Gastrocnemius medialis (tissue), 4 donors: ENCODE measurements at regions not wholly inside any gene's neighbourhood (a gene's known extent, or its start where the extent isn't known, plus 50 kb on each side); places are given as distances from the start of the nearest gene placed in this dataset.
A peak's percentile ranks its signal among the peaks of the same experiment; 100 is the strongest.

ENCODE experiments used
- ATAC-seq, 2 donors: fragments of 150-250 bp; one replicate each; pipeline ENCODE4 v1.9.1; 2016
- DNase-seq, 2 donors: peaks; one replicate each; pipeline ENCODE4 v3.0.0-alpha.2; 2019
- H3K27ac ChIP-seq, 4 donors: fragments of 200-600 bp; sonication (generic); 1 replicate in 1 of 4; 2 replicates in 3 of 4; pipeline ENCODE4 v1.5.1; 2016 to 2018; ENCODE audit warnings: mild to moderate bottlenecking in 2 of 4, moderate library complexity in 1 of 4
- H3K27me3 ChIP-seq, 3 donors: fragments of 200-600 bp; sonication (generic) in 2 of 3; 1 replicate in 1 of 3; 2 replicates in 2 of 3; pipeline versions ENCODE4 v1.5.1 to v1.6.0; 2016 to 2019; ENCODE audit warnings: mild to moderate bottlenecking in 1 of 3, moderate library complexity in 1 of 3
- H3K36me3 ChIP-seq, 2 donors: fragments of 200-600 bp; sonication (generic) in 1 of 2; one replicate each; pipeline ENCODE4 v1.5.1; 2017 to 2018
- H3K4me1 ChIP-seq, 2 donors: fragments of 200-600 bp; sonication (generic) in 1 of 2; one replicate each; pipeline ENCODE4 v1.5.1; 2016 to 2017; ENCODE audit warnings: mild to moderate bottlenecking in 2 of 2
- H3K4me3 ChIP-seq, 4 donors: fragments of 200-600 bp; sonication (generic) in 3 of 4; 1 replicate in 1 of 4; 2 replicates in 3 of 4; pipeline ENCODE4 v1.5.1; 2016 to 2019; ENCODE audit warnings: mild to moderate bottlenecking in 2 of 4
- H3K9me3 ChIP-seq, 3 donors: fragments of 200-600 bp; sonication (generic) in 2 of 3; 1 replicate in 1 of 3; 2 replicates in 2 of 3; pipeline ENCODE4 v1.5.1; 2016 to 2019
- POLR2A ChIP-seq, 2 donors: fragments of 450-650 bp; IDR thresholded peaks; one replicate each; pipeline ENCODE4 v1.6.1; 2017; ENCODE audit warnings: antibody characterized with exemption in 2 of 2, mild to moderate bottlenecking in 2 of 2, moderate library complexity in 2 of 2
- in situ Hi-C, 4 donors: fragments of 200-750 bp; cut with MboI; loops; one replicate each; pipeline versions ENCODE4 v1.15.0 to v1.8.0; 2017; ENCODE audit warnings: low sequenced_read_pairs in 4 of 4
- intact Hi-C: fragments of 100-400 bp; cut with DNase I; formaldehyde crosslinking; loops from one replicate; pipeline ENCODE4 v1.15.1; 2023; ENCODE audit warnings: low total_unique reads
- TF ChIP-seq, protein P1 (sequence below), 5 experiments: fragments of 450-650 bp in 3 of 5; fragments of 200-600 bp in 2 of 5; sonication (generic) in 2 of 5; IDR thresholded peaks in 4 of 5; conservative IDR thresholded peaks in 1 of 5; 1 replicate in 4 of 5; 2 replicates in 1 of 5; pipeline ENCODE4 v1.5.1; 2016 to 2019; ENCODE audit warnings: antibody characterized with exemption in 5 of 5, mild to moderate bottlenecking in 3 of 5, moderate library complexity in 3 of 5

DNA sequence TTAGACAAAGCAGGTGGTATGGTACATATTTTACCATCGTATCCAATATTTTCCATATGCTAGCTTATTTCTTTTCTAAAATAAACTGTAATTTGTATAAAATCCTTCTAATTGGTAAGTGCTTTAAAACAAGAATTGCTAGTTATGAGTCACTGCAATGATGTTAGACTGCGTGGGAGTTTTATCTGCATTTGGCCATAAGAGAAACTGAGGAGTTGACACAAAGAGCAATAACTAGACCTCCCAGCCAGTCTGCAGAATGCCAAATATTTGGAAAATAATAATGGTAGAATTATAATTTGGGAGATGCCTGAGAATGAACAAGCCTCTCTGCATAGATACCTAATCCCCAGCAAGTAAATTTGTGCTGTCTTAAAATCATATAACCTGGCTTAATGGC lies 61.7 kb upstream of the PTPRR start:
- no peak overlapping the region for H3K27ac ChIP-seq
- in situ Hi-C loops: no loop called here
- DNase-seq: no peak
- no peaks in the 10 kb centered on the region for H3K4me1 ChIP-seq
- H3K4me3 ChIP-seq: no peak overlapping the region
- no peak for ATAC-seq
- intact Hi-C loops: no loop called here
- no peaks in the 10 kb centered on the region for H3K9me3 ChIP-seq
- no peaks in the 10 kb centered on the region for H3K27me3 ChIP-seq
- H3K36me3 ChIP-seq: no peaks in the 10 kb centered on the region
- TF ChIP-seq POLR2A (IDR thresholded peaks at IDR 0.05): no peak
- TF ChIP-seq, protein P1, sequence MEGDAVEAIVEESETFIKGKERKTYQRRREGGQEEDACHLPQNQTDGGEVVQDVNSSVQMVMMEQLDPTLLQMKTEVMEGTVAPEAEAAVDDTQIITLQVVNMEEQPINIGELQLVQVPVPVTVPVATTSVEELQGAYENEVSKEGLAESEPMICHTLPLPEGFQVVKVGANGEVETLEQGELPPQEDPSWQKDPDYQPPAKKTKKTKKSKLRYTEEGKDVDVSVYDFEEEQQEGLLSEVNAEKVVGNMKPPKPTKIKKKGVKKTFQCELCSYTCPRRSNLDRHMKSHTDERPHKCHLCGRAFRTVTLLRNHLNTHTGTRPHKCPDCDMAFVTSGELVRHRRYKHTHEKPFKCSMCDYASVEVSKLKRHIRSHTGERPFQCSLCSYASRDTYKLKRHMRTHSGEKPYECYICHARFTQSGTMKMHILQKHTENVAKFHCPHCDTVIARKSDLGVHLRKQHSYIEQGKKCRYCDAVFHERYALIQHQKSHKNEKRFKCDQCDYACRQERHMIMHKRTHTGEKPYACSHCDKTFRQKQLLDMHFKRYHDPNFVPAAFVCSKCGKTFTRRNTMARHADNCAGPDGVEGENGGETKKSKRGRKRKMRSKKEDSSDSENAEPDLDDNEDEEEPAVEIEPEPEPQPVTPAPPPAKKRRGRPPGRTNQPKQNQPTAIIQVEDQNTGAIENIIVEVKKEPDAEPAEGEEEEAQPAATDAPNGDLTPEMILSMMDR (IDR thresholded peaks at IDR 0.05 in 4 of 5, conservative IDR thresholded peaks at IDR 0.05 in 1 of 5): no peak

DNA sequence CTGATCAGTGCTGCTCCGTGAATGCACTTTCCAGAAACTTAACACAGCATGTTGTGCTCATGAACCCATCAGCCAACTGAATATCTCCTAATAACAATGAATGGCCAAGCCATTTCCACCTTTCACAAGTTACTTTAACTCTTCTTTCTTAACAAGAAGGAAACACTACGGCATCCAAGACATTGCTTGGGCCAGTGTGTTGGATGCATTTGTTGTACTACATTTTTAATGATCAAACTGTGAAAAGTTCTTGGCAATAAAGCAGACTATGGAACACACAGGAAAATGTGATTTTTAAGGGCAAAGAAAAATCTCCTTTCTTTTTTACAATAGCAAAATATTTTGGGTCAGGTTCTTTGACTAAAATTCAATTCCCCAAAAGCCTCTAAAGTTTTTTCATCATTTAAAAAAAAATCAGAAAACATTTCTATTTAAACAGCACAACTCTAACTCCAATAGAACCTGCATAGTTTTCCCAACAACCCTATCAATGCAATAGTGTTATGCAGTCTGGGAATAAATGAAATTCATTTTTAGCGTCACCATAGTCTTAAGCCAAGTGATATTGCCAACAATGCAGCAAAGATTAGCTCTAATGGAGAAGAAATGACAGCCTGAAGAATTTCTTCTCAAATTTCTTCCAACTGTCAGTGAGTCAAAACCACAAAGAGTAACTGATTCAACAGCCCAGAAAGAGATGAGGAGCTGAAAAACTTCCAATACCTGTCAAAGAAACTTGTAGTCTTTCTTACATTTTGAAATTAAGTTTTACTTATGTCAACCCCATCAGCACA lies 50.7 kb upstream of the PTPRR start:
- Histone ChIP-seq H3K4me1 (no peaks in the 10 kb centered on the region), H3K27ac (no peak overlapping the region), H3K27me3 (no peaks in the 10 kb centered on the region), H3K4me3 (no peak overlapping the region), H3K9me3 (no peaks in the 10 kb centered on the region), H3K36me3 (no peaks in the 10 kb centered on the region)
- in situ Hi-C loops: no loop called here
- ATAC-seq (peak; percentile 65 to 68), DNase-seq (no peak)
- intact Hi-C loops: no loop called here
- TF ChIP-seq, protein P1 (IDR thresholded peaks at IDR 0.05 in 4 of 5, conservative IDR thresholded peaks at IDR 0.05 in 1 of 5): no peak
- TF ChIP-seq POLR2A (IDR thresholded peaks at IDR 0.05): no peak
